HAP-1 (cell line): ENCODE measurements at regions not wholly inside any gene's neighbourhood (a gene's known extent, or its start where the extent isn't known, plus 50 kb on each side); places are given as distances from the start of the nearest gene placed in this dataset.

Source experiments
- DNase-seq, 2 experiments: peaks; one replicate each; pipeline ENCODE4 v3.0.0-alpha.2; 2016 to 2020; ENCODE audit warnings: low spot score in 2 of 2
- H3K27me3 ChIP-seq: fragments of 250-450 bp; sonication (Bioruptor Pico); 2 replicates; pipeline ENCODE4 v1.5.1; 2020; ENCODE audit warnings: low read depth, mild to moderate bottlenecking, moderate library complexity
- H3K36me3 ChIP-seq: fragments of 250-450 bp; sonication (Bioruptor Pico); replicated peaks from 2 replicates; pipeline ENCODE4 v1.5.1; 2020; ENCODE audit warnings: mild to moderate bottlenecking
- H3K4me1 ChIP-seq: fragments of 250-450 bp; sonication (Bioruptor Pico); 2 replicates; pipeline ENCODE4 v1.5.1; 2020; ENCODE audit warnings: mild to moderate bottlenecking
- H3K4me3 ChIP-seq: fragments of 250-450 bp; sonication (Bioruptor Pico); 2 replicates; pipeline ENCODE4 v1.5.1; 2020; ENCODE audit warnings: mild to moderate bottlenecking, moderate library complexity
- H3K9me3 ChIP-seq: fragments of 250-450 bp; sonication (Bioruptor Pico); 2 replicates; pipeline ENCODE4 v1.5.1; 2020; ENCODE audit warnings: mild to moderate bottlenecking, moderate library complexity
- in situ Hi-C: fragments of 300-500 bp; cut with MboI; formaldehyde crosslinking; loops from 3 replicates; pipeline ENCODE4 v1.14.3; 2020; ENCODE audit warnings: low sequenced_read_pairs, inconsistent platforms, mixed read lengths

DNA sequence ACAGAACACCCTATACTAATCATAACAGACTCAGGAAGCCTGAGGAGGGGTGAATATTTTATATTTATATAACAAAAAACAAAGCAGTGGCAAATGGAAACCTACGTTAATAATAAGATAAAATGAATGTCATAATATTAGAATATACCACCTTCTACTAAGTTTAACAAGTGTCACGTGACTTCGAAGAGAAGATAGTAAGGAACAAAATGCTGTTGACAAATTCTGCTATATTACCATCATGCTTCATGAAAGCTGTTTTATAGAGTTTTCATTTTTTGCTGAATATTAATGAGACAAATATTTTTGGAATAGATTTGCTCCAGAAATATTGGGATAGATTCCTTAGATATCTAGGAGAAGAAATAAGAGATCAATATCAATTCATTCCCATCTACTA lies 450.6 kb upstream of the DCN start:
- in situ Hi-C loops = no loop called here
- Histone ChIP-seq H3K27me3 (no peaks in the 10 kb centered on the region), H3K4me3 (no peak overlapping the region), H3K36me3 (no peaks in the 10 kb centered on the region), H3K9me3 (no peaks in the 10 kb centered on the region), H3K4me1 (no peaks in the 10 kb centered on the region)
- no peak for DNase-seq

DNA sequence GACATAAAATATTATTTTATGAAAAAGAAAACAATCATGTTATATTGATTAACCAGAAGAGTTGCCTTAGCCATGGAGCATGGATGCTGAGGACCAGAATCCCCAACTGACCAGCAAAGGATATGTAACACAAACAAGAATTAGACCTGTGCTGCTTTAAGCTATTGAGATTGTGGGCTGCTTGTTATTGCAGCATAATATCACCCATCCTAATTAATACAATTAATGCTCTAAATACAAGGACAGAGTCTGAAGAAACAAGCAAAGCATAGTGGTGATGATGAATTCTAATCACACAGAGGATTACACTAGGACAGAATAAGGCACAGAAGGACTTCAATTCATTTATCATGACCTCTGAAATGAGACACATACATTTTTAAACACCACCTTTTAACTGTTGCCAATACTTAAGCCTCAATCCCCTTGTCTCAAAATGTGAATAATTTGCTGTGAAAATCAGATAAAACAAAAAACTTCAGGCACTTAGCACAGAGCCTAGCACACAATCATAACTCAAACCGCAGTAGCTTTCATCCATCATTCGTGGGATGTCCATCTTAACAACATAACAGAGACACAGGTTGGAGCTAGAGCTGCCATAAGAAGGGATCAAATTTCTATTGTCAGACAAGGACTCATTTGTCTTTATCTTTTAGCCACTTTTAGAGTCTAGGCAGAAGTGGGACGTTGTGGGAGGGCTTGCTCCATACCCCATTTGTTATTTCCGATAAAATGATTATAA lies 449.6 kb upstream of the DCN start:
- H3K4me1 ChIP-seq = no peaks in the 10 kb centered on the region
- in situ Hi-C loops = no loop called here
- DNase-seq = no peak
- no peaks in the 10 kb centered on the region for H3K27me3 ChIP-seq
- no peaks in the 10 kb centered on the region for H3K36me3 ChIP-seq
- no peak overlapping the region for H3K4me3 ChIP-seq
- H3K9me3 ChIP-seq = no peaks in the 10 kb centered on the region

DNA sequence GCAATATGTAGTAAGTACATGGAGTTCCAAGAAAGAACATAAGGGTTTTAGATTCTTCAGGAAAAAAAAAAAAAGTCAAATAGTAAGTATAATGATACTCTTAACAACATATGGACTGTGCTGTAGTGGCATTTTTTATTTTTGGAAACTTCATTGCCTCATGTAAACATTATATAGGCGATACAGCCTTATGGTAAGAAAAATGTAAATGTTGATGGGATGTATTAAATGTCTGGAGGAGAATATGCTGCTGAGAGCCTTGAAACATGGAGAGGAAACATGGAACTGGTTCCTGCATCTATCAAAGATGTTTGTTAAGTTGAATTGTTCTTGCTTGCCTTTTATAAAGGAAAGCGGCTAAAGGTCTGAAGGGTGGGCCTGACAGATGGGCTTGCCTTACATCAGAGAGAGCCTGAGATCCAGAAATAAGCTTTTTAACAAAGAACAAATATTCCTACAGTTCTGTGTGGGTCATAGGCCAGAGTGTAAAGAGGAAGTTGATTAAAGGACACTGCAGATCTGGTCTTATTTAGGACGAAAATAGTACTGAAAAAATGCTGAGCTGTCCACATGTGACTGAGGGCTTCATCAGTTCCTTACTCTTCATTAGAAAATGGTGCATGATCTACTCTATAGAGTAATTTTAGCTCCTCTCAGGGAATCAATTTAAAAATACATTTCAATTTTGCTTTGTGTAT lies 448.1 kb upstream of the DCN start:
- H3K4me1 ChIP-seq = no peaks in the 10 kb centered on the region
- no peak overlapping the region for H3K4me3 ChIP-seq
- no peaks in the 10 kb centered on the region for H3K27me3 ChIP-seq
- no peaks in the 10 kb centered on the region for H3K9me3 ChIP-seq
- in situ Hi-C loops = no loop called here
- H3K36me3 ChIP-seq = no peaks in the 10 kb centered on the region
- no peak for DNase-seq

DNA sequence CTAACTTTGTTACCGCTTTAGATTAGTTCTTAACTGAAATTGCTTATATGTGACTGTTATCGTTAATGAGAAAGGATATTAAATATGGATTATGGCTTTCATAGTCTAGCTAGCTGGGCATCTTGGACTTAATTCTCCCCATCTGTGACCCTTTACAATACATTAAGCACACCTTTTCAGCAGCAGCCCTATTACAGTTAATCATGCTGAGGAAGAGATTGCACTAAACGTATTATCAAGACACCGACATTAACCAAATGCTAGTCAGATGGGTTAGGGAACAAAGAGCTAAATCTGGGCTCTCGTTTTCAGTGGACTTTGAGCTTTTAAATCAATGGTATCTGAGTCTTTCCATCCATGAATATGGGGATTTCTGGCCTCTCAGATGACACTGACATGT lies 447.5 kb upstream of the DCN start:
- in situ Hi-C loops = no loop called here

DNA sequence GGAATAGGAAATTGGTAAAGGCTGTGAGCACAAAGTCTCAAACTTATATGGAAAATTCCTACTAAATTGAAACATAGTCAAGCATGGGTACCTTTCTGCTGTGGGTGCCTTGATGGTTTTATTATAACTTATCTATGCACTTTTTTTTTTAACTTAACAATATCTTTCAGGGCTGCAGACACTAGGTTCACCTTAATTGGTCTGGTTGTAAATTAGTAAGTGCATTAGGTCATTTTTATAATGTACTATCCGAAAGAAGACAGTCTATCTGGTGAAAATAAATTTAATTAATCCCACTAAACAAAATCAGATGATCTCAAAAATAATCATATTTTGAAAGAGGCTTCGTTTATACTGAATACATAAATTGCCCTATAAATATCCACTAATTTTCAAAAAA lies 446.8 kb upstream of the DCN start:
- no peaks in the 10 kb centered on the region for H3K36me3 ChIP-seq
- no peaks in the 10 kb centered on the region for H3K4me1 ChIP-seq
- in situ Hi-C loops = no loop called here
- no peaks in the 10 kb centered on the region for H3K9me3 ChIP-seq
- DNase-seq = no peak
- no peak overlapping the region for H3K4me3 ChIP-seq
- H3K27me3 ChIP-seq = no peaks in the 10 kb centered on the region

More for the DNA sequence above, 447.5 kb upstream of the DCN start:
- Histone ChIP-seq H3K27me3 (no peaks in the 10 kb centered on the region), H3K4me1 (no peaks in the 10 kb centered on the region), H3K4me3 (no peak overlapping the region), H3K36me3 (no peaks in the 10 kb centered on the region), H3K9me3 (no peaks in the 10 kb centered on the region)
- no peak for DNase-seq

DNA sequence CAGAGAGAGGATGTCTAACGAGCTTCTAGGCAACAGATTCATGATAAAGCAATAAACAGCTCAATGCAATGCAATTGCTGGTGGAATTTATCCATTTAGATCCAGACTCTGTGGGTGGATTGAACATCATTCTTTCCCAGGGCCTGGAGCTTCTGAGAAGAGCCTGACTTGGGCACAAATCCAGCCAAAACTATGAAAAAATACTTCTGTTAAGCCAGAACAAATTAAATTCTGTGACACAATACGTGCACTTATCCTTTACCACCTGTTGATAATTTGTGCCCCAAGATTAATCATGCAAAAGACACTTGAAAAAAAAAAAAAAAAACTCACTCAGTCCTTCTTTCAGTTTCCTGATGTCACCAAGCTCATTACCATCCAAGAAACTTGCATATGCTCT lies 446.0 kb upstream of the DCN start:
- in situ Hi-C loops = no loop called here
- Histone ChIP-seq H3K27me3 (no peaks in the 10 kb centered on the region), H3K9me3 (no peaks in the 10 kb centered on the region), H3K36me3 (no peaks in the 10 kb centered on the region), H3K4me3 (no peak overlapping the region), H3K4me1 (no peaks in the 10 kb centered on the region)
- DNase-seq = no peak

DNA sequence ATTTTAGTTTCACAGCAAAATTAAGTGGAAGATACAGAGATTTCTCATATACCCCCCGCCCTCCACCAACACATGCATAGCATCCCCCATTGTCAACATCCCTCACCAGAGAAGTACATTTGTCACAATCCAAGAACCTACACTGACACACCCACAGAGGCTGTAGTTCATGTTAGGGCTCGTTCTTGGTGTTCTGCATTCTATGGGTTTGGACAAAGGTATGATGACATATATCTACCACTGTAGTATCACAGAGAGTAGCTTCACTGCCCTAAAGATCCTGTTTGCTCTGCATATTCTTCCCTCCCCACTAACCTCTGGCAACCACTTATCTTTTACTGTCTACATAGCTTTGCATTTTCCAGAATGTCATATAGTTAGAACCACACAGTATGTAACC lies 444.6 kb upstream of the DCN start:
- in situ Hi-C loops = no loop called here

DNA sequence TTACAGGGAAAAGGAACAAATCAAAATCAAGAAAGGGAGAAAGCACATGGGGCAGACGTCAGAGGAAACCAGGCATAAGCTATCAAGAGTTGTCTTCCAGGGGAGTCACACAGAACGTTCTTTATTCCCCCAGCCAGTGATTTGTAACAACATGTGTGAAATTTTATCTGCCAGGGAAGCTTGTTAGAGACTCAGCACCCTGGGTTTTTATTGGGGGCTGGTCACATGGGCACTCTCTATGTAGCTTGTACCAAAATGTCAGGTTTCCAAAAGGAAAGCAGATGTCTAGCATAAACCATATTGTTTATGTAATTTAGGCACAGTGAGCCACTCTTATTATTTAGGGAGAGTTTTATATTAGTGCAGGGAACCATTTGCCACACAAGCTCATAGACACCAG lies 440.4 kb upstream of the DCN start:
- in situ Hi-C loops = no loop called here
- H3K4me3 ChIP-seq = no peak overlapping the region
- H3K9me3 ChIP-seq = no peaks in the 10 kb centered on the region
- no peaks in the 10 kb centered on the region for H3K4me1 ChIP-seq
- no peak for DNase-seq
- H3K27me3 ChIP-seq = no peaks in the 10 kb centered on the region
- H3K36me3 ChIP-seq = no peaks in the 10 kb centered on the region

More for the DNA sequence above, 444.6 kb upstream of the DCN start:
- no peak for DNase-seq
- H3K27me3 ChIP-seq = no peaks in the 10 kb centered on the region
- H3K36me3 ChIP-seq = no peaks in the 10 kb centered on the region
- no peak overlapping the region for H3K4me3 ChIP-seq
- H3K4me1 ChIP-seq = no peaks in the 10 kb centered on the region
- no peaks in the 10 kb centered on the region for H3K9me3 ChIP-seq

DNA sequence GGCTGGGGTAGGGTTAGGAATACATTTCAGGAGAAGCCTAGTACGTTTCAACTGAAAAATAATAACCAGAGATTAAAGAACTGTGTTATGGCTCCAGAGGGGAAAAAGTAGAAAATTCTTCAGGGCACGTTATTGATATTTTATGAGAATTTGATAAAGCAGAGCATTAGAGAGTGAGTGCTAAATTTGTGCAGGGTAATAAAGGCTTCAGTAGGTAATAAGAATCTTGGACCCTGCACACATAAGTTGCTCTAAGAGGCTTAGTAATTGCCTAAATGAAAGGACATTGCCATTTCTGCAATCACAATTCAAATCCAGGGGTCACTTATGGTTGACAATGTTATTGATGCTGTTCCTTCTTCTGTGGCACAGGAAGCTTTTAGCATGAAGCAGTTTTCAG lies 439.4 kb upstream of the DCN start:
- H3K9me3 ChIP-seq = no peaks in the 10 kb centered on the region
- no peaks in the 10 kb centered on the region for H3K36me3 ChIP-seq
- no peaks in the 10 kb centered on the region for H3K27me3 ChIP-seq
- in situ Hi-C loops = no loop called here
- H3K4me1 ChIP-seq = no peaks in the 10 kb centered on the region
- no peak overlapping the region for H3K4me3 ChIP-seq
- DNase-seq = no peak

DNA sequence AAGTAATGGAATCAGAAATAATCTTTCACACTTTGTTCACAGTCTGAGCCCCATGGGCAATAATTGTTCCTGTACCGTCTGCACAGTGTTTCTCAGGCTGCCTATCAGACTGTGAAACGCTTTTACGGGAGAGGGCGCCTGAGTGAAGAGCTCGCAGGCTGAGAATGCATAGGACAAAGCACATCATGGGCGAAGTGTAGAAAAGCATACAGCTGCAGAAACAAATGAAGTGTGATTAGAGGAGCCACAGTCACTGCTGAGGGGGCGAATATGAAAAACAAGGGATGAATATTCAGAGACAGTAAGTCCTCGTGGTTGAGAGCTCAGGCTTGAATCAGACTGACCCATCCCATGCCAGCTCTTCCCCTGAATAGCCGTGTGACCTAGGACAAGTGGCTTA lies 438.4 kb upstream of the DCN start:
- Histone ChIP-seq H3K4me1 (no peaks in the 10 kb centered on the region), H3K9me3 (no peaks in the 10 kb centered on the region), H3K27me3 (no peaks in the 10 kb centered on the region), H3K4me3 (no peak overlapping the region), H3K36me3 (no peaks in the 10 kb centered on the region)
- in situ Hi-C loops = no loop called here
- DNase-seq = no peak

DNA sequence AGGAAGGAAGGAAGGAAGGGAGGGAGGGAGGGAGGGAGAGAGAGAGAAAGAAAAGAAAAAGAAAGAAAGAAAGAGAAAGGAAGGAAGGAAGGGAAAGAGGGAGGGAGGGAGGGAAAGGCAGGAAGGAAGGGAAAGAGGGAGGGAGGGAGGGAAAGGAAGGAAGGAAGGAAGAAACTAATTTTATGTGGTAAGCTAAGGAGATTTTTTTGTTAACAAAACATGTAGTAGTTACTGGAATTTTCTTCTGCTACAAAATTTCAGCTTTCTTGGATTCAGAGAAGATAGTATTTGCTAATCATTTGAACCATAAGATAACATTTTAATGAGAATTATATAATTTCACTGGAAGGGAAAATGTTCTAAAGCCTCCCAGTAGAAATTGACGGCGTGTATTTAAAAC lies 437.8 kb upstream of the DCN start:
- no peaks in the 10 kb centered on the region for H3K9me3 ChIP-seq
- no peaks in the 10 kb centered on the region for H3K4me1 ChIP-seq
- H3K4me3 ChIP-seq = no peak overlapping the region
- in situ Hi-C loops = no loop called here
- H3K36me3 ChIP-seq = no peaks in the 10 kb centered on the region
- no peak for DNase-seq
- H3K27me3 ChIP-seq = no peaks in the 10 kb centered on the region

DNA sequence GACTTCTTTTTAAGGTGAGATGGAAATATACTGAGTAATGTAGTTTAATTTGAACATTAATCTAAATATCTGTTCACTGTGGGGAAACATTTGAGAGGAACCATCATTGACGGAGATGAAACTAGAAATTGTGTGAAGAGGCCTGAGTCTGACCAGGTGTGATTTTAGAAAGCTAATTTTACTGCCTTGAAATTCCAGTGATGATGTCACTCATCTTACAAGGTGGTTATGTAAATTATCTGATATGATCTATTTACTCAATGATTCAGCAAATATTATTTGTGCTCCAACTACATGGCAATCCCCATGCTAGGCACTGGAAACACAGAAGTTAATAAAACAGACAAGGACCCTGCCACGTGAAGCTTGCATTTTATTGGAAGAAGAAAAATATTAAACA lies 435.7 kb upstream of the DCN start:
- no peak for DNase-seq
- H3K27me3 ChIP-seq = no peaks in the 10 kb centered on the region
- no peaks in the 10 kb centered on the region for H3K36me3 ChIP-seq
- no peaks in the 10 kb centered on the region for H3K4me1 ChIP-seq
- no peaks in the 10 kb centered on the region for H3K9me3 ChIP-seq
- in situ Hi-C loops = no loop called here
- H3K4me3 ChIP-seq = no peak overlapping the region

DNA sequence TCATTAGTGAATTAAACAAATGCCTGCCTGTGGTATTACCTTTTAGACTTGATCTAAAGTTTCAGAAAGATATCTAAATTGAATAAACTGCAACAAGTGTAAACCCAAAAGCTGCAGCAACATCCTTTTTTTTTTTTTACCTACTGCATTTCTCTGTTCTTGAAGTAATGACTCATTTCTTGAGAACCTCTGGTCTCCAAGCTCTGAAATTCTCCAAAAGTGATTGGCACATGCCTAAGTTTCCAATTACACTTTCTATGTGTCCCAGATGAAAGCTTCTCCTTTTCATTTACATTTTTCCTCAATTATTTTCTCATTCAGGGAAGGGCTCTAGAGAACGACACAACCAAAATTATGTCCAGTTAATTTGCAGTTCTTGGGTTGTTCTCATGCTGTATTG lies 435.2 kb upstream of the DCN start:
- no peaks in the 10 kb centered on the region for H3K36me3 ChIP-seq
- in situ Hi-C loops = no loop called here
- no peak for DNase-seq
- no peaks in the 10 kb centered on the region for H3K4me1 ChIP-seq
- no peaks in the 10 kb centered on the region for H3K27me3 ChIP-seq
- no peaks in the 10 kb centered on the region for H3K9me3 ChIP-seq
- H3K4me3 ChIP-seq = no peak overlapping the region

DNA sequence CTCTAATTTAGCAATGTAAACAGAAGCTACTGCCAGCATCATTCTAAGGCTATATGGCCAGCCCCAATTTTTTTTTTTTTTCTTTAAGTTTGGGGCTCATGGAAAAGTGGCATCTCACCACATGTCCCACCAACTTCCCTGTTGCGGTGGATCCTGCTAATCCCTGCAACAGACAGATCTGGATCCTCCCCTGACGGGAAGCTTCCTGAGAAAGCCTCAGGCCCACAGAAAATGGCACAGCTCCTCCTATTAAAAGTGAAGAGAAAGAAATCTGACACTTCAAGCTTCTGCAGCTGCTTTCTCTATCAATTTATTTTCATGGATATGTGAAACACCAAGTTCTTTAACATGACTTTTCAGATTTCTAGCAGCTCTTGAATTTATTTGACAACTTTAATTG lies 433.8 kb upstream of the DCN start:
- in situ Hi-C loops = no loop called here
- Histone ChIP-seq H3K4me1 (no peaks in the 10 kb centered on the region), H3K9me3 (no peaks in the 10 kb centered on the region), H3K27me3 (no peaks in the 10 kb centered on the region), H3K36me3 (no peaks in the 10 kb centered on the region), H3K4me3 (no peak overlapping the region)
- no peak for DNase-seq
